Right lung (tissue), 2 donors: ENCODE measurements at regions not wholly inside any gene's neighbourhood (a gene's known extent, or its start where the extent isn't known, plus 50 kb on each side); places are given as distances from the start of the nearest gene placed in this dataset.
"Not testable (repeated sequence)": the region's sequence is repeated elsewhere in the genome, so short reads cannot be mapped to it uniquely, and the experiment has no call there.

ENCODE experiments used
- DNase-seq, 2 donors: peaks; one replicate each; pipeline ENCODE4 v3.0.0-alpha.2; 2013

GRCh38 chr6:151154418-151154817 lies 85.3 kb upstream of the AKAP12 start:
- peak; percentile 58 to 62 for DNase-seq

GRCh38 chr6:151155095-151155494 lies 84.7 kb upstream of the AKAP12 start:
- no peak for DNase-seq

DNA sequence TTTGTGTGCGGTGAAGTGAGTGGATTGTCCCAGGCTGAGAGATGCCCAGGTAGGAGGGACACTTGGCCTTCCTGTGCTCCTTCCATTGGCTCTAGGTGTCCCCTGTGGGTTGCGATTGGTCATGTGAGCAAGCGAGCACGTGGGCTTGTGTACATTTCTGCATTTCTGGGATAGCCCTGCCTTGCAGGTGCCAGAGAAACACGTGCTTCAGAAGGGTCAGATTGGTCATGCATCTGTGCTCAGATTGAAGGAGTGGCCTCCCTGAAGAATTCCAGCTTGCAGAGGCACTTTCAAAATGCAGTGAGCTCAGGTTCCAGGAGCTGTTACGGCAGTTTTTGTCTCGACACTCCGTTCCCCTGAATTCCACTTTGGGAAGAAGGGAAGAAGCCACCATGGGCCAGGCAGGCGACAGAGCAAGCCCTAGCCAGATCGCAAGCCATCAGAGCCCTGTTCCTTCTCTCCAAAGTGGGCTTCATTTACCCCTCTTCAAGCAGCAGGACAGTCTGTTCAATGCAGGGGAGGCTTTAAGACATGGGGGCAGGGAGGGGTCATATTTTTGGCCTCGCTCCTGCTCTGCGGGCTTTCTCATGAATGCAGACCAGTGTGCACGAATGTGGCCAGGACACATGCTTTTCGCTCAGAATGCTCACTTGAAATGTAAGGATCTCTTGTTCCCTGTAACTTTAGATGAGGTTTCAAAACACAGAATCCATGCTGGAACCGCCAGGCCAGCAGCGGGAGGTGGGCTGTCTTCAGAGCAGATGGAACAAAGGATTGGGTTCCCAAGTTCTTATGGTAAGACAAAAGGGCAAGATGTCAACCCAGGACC lies 78.6 kb upstream of the AKAP12 start:
- peak in 1 of 2 donors; percentile 49 for DNase-seq

- no peak for DNase-seq
These were observed 75.4 kb upstream of the AKAP12 start for GRCh38 chr6:151164383-151164782.

GRCh38 chr6:151166180-151166579 lies 73.6 kb upstream of the AKAP12 start:
- DNase-seq = no peak

GRCh38 chr6:151167034-151167433 lies 72.7 kb upstream of the AKAP12 start:
- DNase-seq = no peak

DNA sequence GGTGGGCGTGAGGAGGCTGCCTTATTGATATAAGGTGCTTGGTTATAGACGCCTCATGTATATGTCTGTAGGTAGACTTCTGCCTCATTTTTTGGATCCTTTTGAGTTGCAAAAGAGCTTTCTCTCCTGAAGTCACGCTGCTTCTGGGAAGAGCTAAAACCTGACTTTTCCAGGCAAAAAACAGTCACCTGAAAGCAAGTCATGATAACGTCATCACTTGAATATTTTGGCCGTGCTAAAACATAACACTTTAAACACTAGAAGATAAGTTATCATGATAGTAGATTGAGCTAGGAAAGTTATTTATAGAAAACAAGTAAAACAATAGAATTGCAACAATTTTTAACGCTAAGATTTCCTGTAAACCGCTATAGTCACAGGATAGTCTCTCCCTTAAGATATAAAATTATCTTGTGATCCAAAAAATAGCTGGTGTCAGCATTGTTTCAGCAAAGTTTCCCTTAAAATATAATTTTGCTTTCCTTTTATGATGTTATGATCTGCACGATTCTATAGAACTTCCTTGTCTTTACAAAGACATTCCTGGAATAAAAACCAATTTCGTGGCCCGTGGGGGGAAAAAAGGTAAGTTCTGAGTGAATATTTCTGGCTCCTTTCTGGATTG lies 69.0 kb upstream of the AKAP12 start:
- no peak for DNase-seq

GRCh38 chr6:151172751-151173150 lies 67.0 kb upstream of the AKAP12 start:
- DNase-seq = no peak

- DNase-seq = no peak
These were observed 63.9 kb upstream of the AKAP12 start for GRCh38 chr6:151175662-151176445.

DNA sequence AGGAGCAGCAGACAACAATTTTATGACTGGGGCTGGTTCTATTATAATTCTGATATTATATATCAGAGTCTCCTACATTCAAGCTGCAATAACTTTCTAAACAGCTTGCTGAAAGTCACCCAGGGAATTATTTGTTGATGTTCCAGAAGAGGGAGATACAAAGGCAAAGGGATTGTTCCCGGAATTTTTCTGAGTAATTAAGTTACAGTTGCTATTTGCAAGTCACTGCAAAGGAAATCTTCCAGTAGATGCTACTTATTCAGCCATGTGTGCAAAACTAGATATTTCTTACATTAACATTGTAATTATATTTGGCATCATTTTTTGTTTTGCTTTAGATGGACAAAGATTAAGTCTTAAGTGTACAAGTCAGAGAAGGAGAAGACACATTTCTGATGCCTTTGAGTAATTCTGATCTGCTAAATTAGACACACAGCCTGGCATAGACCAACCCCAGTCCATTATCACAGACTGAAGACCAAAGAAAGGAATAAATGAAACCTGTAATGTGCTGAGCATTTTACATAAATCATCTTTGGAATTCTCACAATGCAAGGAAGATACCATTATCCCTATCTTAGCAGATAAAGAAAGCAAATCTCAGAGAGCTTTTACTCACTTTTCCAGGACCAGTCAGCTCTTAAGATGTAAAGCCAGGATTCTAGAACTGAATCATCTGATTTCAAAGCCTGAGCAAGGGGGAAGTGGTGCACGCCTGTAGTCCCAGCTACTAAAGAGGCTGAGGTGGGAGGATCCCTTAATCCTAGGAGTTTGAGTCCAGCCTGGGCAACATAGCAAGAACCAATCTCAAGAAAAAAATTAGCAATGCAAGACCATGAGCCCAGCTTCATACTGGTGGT lies 62.6 kb upstream of the AKAP12 start:
- DNase-seq = no peak

- no peak for DNase-seq
These were observed 61.4 kb upstream of the AKAP12 start for GRCh38 chr6:151178373-151178772.

DNA sequence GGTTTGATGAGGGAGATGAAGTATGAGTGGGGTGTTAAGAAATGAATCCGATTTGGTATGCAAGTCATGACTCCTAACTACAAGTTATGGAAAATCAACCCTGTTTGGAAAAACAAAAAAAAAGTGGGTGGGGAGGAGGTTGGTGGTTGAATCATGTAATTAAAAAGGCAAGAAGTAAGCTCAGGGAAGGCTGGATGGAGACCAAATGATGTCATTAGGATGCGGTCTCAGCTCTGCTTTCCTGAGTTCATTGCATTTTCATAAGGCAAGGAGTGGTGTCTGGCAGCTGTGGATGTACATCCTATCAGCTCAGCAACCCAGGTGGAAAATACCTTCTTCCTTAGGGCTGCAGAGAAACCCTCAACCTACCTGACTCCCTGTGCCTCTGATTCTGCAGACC lies 60.4 kb upstream of the AKAP12 start:
- DNase-seq = no peak

- DNase-seq = peak in 1 of 2 donors; percentile 29
These were observed 59.3 kb upstream of the AKAP12 start for GRCh38 chr6:151180330-151181048.

DNA sequence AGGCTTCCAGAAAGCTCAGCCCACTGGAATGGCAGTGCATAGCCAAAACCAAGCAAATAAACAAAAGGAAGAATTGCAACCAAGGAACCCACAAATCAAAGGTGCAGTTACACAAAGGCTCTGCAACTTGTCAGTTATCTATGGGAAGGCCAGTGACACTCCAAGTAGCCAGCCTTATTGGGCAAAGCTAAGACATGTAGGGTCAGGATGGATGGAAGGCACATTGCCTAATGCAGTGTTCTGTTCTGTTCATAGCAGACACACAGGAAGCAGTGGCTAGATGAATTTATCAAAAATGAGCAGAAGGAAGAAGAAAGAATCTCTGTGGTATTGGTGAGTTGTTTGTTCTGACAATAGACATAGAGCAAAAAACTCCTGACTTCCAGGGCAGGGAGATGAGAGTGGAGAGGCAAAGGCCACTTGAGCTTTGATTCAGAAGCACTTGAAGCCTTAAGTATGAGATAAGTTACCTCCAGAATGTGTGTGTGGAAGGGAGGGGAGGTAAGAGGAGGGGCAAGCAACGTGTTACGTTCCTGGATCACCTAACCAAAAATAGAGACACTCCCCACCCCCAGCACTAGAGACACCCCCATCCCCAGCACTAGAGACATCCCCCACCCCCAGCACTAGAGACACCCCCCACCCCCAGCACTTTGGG lies 57.9 kb upstream of the AKAP12 start:
- no peak for DNase-seq

GRCh38 chr6:151182958-151183357 lies 56.8 kb upstream of the AKAP12 start:
- not testable (repeated sequence) for DNase-seq

- no peak for DNase-seq
These were observed 54.6 kb upstream of the AKAP12 start for GRCh38 chr6:151185148-151185547.

- DNase-seq = no peak
These were observed 53.5 kb upstream of the AKAP12 start for GRCh38 chr6:151186306-151186705.

GRCh38 chr6:151186804-151187330 lies 52.9 kb upstream of the AKAP12 start:
- no peak for DNase-seq
